H1 (cell line): ENCODE measurements at regions not wholly inside any gene's neighbourhood (a gene's known extent, or its start where the extent isn't known, plus 50 kb on each side); places are given as distances from the start of the nearest gene placed in this dataset.

Source experiments
- CTCF ChIA-PET: fragments of 300-600 bp; sonication (Branson Sonifier 250); formaldehyde crosslinking; loops from one replicate; lab custom pipeline; 2021; ENCODE audit not compliant: partially characterized antibody; lab: Charles Lee
- POLR2A ChIA-PET: fragments of 300-600 bp; sonication (Branson Sonifier 250); formaldehyde crosslinking; loops from one replicate; lab custom pipeline; 2021; ENCODE audit warnings: inconsistent platforms; ENCODE audit not compliant: partially characterized antibody; lab: Charles Lee
- DNase-seq, 2 experiments: peaks; one replicate each; pipeline versions ENCODE4 v3.0.0 to v3.0.0-alpha.2; 2010 to 2022; ENCODE audit warnings: low spot score in 2 of 2, low read depth in 1 of 2, mixed read lengths in 1 of 2
- FAIRE-seq: peaks from 2 replicates; lab custom pipeline; 2011; peaks lifted over from hg19 to GRCh38; lab: Jason Lieb, UNC
- H2AFZ ChIP-seq: 2 replicates; pipeline ENCODE4 v1.8.1; 2012; ENCODE audit warnings: low read length, inconsistent platforms
- H2AK5ac ChIP-seq: 2 replicates; pipeline ENCODE4 v1.6.1; 2013; ENCODE audit warnings: low read depth, low read length
- H2BK120ac ChIP-seq: replicated peaks from 2 replicates; pipeline ENCODE3; 2013; ENCODE audit warnings: low read depth, low read length, inconsistent platforms
- H2BK12ac ChIP-seq: 2 replicates; pipeline ENCODE4 v1.6.1; 2013; ENCODE audit warnings: low read depth, low read length
- H2BK15ac ChIP-seq: 2 replicates; pipeline ENCODE4 v1.6.1; 2013; ENCODE audit warnings: low read length
- H2BK20ac ChIP-seq: 2 replicates; pipeline ENCODE4 v1.6.1; 2013; ENCODE audit warnings: low read length
- H2BK5ac ChIP-seq: 2 replicates; pipeline ENCODE4 v1.6.1; 2013; ENCODE audit warnings: low read depth, low read length
- H3K14ac ChIP-seq: 2 replicates; pipeline ENCODE4 v1.6.1; 2013; ENCODE audit warnings: inconsistent platforms; ENCODE audit not compliant: insufficient read length
- H3K18ac ChIP-seq: 2 replicates; pipeline ENCODE4 v1.6.1; 2013; ENCODE audit warnings: low read length; ENCODE audit errors: extremely low read depth
- H3K23ac ChIP-seq: 2 replicates; pipeline ENCODE4 v1.6.1; 2013; ENCODE audit warnings: inconsistent platforms; ENCODE audit not compliant: insufficient read length
- H3K23me2 ChIP-seq: 2 replicates; pipeline ENCODE4 v1.6.1; 2013; ENCODE audit warnings: low read depth, low read length
- H3K27ac ChIP-seq: 2 replicates; pipeline ENCODE4 v1.6.1; 2011; ENCODE audit warnings: low read depth, low read length, inconsistent platforms
- H3K27me3 ChIP-seq, 4 experiments: replicated peaks in 1 of 4; 1 replicate in 1 of 4; 2 replicates in 3 of 4; pipeline versions ENCODE4 v1.6.1 to v1.8.1; 2011 to 2013; ENCODE audit warnings: low read length in 3 of 4, mild to moderate bottlenecking in 3 of 4, inconsistent platforms in 2 of 4, mixed read lengths in 2 of 4, moderate library complexity in 1 of 4; ENCODE audit not compliant: control insufficient read depth in 3 of 4, insufficient read depth in 3 of 4; ENCODE audit errors: extremely low read depth in 1 of 4
- H3K36me3 ChIP-seq, 4 experiments: 2 replicates each; pipeline versions ENCODE4 v1.6.1 to v1.8.1; 2011 to 2013; ENCODE audit warnings: mild to moderate bottlenecking in 4 of 4, low read length in 3 of 4, moderate library complexity in 2 of 4, control low read depth in 1 of 4, inconsistent platforms in 1 of 4; ENCODE audit not compliant: insufficient read depth in 4 of 4, control insufficient read depth in 2 of 4
- H3K4ac ChIP-seq: replicated peaks from 2 replicates; pipeline ENCODE3; 2013; ENCODE audit warnings: low read length, low read depth, mixed read lengths, inconsistent platforms; ENCODE audit not compliant: insufficient read length
- H3K4me1 ChIP-seq, 4 experiments: replicated peaks in 1 of 4; 1 replicate in 1 of 4; 2 replicates in 3 of 4; pipeline versions ENCODE4 v1.6.1 to v1.8.1; 2011 to 2013; ENCODE audit warnings: low read length in 3 of 4, inconsistent platforms in 2 of 4, mixed read lengths in 1 of 4; ENCODE audit not compliant: insufficient read depth in 4 of 4, control insufficient read depth in 3 of 4
- H3K4me2 ChIP-seq, 2 experiments: 2 replicates each; pipeline versions ENCODE4 v1.6.1 to v1.8.1; 2011 to 2013; ENCODE audit warnings: low read depth in 2 of 2, low read length in 2 of 2, control low read depth in 1 of 2, inconsistent platforms in 1 of 2, mild to moderate bottlenecking in 1 of 2; ENCODE audit not compliant: insufficient read depth in 1 of 2
- H3K4me3 ChIP-seq, 4 experiments: fragments of 200-600, 300-600 bp in 1 of 4; sonication (generic), shearing (Covaris generic), sonication (Bioruptor Twin) in 1 of 4; 2 replicates each; pipeline versions ENCODE4 v1.5.1 to v1.8.1; 2011 to 2016; ENCODE audit warnings: low read length in 4 of 4, low read depth in 3 of 4, control low read depth in 2 of 4, inconsistent platforms in 2 of 4, mild to moderate bottlenecking in 2 of 4, mixed read lengths in 1 of 4, moderate library complexity in 1 of 4; ENCODE audit not compliant: insufficient read depth in 2 of 4; ENCODE audit errors: extremely low read depth in 1 of 4
- H3K56ac ChIP-seq: replicated peaks from 2 replicates; pipeline ENCODE3; 2013; ENCODE audit warnings: low read depth, mild to moderate bottlenecking, mixed read lengths, low read length, inconsistent platforms; ENCODE audit not compliant: insufficient read length
- H3K79me1 ChIP-seq: 2 replicates; pipeline ENCODE4 v1.6.1; 2013; ENCODE audit warnings: low read depth, low read length, control low read depth
- H3K79me2 ChIP-seq, 2 experiments: 2 replicates each; pipeline versions ENCODE4 v1.6.1 to v1.8.1; 2012 to 2013; ENCODE audit warnings: low read length in 2 of 2, mild to moderate bottlenecking in 2 of 2, inconsistent platforms in 1 of 2; ENCODE audit not compliant: insufficient read depth in 2 of 2, control insufficient read depth in 1 of 2
- H3K9ac ChIP-seq, 4 experiments: replicated peaks in 1 of 4; 1 replicate in 1 of 4; 2 replicates in 3 of 4; pipeline versions ENCODE4 v1.6.1 to v1.8.1; 2011 to 2013; ENCODE audit warnings: low read depth in 3 of 4, low read length in 3 of 4, control low read depth in 2 of 4, mild to moderate bottlenecking in 2 of 4, moderate library complexity in 2 of 4, inconsistent platforms in 1 of 4; ENCODE audit errors: extremely low read depth in 1 of 4
- H3K9me3 ChIP-seq, 2 experiments: 2 replicates each; pipeline versions ENCODE4 v1.6.1 to v1.8.1; 2012 to 2013; ENCODE audit warnings: mild to moderate bottlenecking in 2 of 2, moderate library complexity in 2 of 2, control low read depth in 1 of 2, inconsistent platforms in 1 of 2, low read depth in 1 of 2, low read length in 1 of 2, mixed read lengths in 1 of 2; ENCODE audit not compliant: insufficient read depth in 2 of 2
- H4K20me1 ChIP-seq, 2 experiments: replicated peaks in 1 of 2; 2 replicates each; pipeline versions ENCODE3 to v1.8.1; 2011 to 2013; ENCODE audit warnings: inconsistent platforms in 2 of 2, low read length in 2 of 2, mild to moderate bottlenecking in 1 of 2; ENCODE audit not compliant: insufficient read depth in 2 of 2, control insufficient read depth in 1 of 2
- H4K5ac ChIP-seq: 2 replicates; pipeline ENCODE4 v1.6.1; 2013; ENCODE audit warnings: low read length, low read depth, mixed read lengths, inconsistent platforms; ENCODE audit not compliant: insufficient read length
- H4K8ac ChIP-seq: 2 replicates; pipeline ENCODE4 v1.8.0; 2013; ENCODE audit warnings: mild to moderate bottlenecking, moderate library complexity, low read length, inconsistent platforms; ENCODE audit not compliant: insufficient read depth; ENCODE audit errors: extremely low read depth
- H4K91ac ChIP-seq: replicated peaks from 2 replicates; pipeline ENCODE3; 2013; ENCODE audit warnings: low read length, mixed read lengths, inconsistent platforms; ENCODE audit not compliant: insufficient read length
- BCL11A ChIP-seq, 2 experiments: IDR thresholded peaks; one replicate each; pipeline ENCODE4 v1.6.1; 2011; ENCODE audit warnings: low read depth in 2 of 2, low read length in 2 of 2, mild to moderate bottlenecking in 2 of 2
- GTF2F1 ChIP-seq: IDR thresholded peaks from 2 replicates; pipeline ENCODE4 v1.6.1; 2012; ENCODE audit warnings: low read depth, low read length, improper control_type of control experiment, borderline replicate concordance
- KDM1A ChIP-seq: fragments of 200-600, 300-600 bp; sonication (generic); IDR thresholded peaks from 2 replicates; pipeline ENCODE4 v1.7.1; 2016; ENCODE audit warnings: mild to moderate bottlenecking, low read length, borderline replicate concordance
- RBBP5 ChIP-seq: IDR thresholded peaks from 2 replicates; pipeline ENCODE4 v1.7.1; 2012; ENCODE audit warnings: low read depth, mild to moderate bottlenecking, inconsistent platforms, low read length, moderate library complexity, borderline replicate concordance
- SIN3A ChIP-seq, 2 experiments: IDR thresholded peaks in 1 of 2; conservative IDR thresholded peaks in 1 of 2; 2 replicates each; pipeline ENCODE4 v1.6.1; 2011 to 2012; ENCODE audit warnings: low read length in 2 of 2, improper control_type of control experiment in 1 of 2, low read depth in 1 of 2, mild to moderate bottlenecking in 1 of 2
- SUZ12 ChIP-seq: fragments of 200-600 bp; sonication (generic); IDR thresholded peaks from 2 replicates; pipeline ENCODE4 v1.6.1; 2012; ENCODE audit warnings: mild to moderate bottlenecking, inconsistent platforms, low read length, moderate library complexity, mixed read lengths
- TAF1 ChIP-seq: IDR thresholded peaks from 2 replicates; pipeline ENCODE4 v1.6.1; 2011; ENCODE audit warnings: mild to moderate bottlenecking, low read depth, low read length
- WGBS, 2 experiments: shearing (Covaris generic) in 1 of 2; methylation state at CpG; one replicate each; pipeline versions ENCODE4 v1.1.6 to v1.1.7; 2013 to 2015; ENCODE audit warnings: low lambda C conversion rate in 2 of 2, mixed read lengths in 2 of 2, inconsistent platforms in 1 of 2, low coverage in 1 of 2, missing lambda C conversion rate in 1 of 2; ENCODE audit not compliant: insufficient replicate concordance in 2 of 2, insufficient coverage in 1 of 2, insufficient read length in 1 of 2; ENCODE audit errors: extremely low coverage in 1 of 2, missing lambda C conversion rate in 1 of 2; 5-methylcytosine and 5-hydroxymethylcytosine counted together

GRCh38 chrX:10073671-10074070 is 83.1 kb upstream of the CLCN4 start:
- H3K36me3 ChIP-seq = peaks cover 0 to 5% (median 2%) of the 10 kb centered on the region in 4 experiments; a peak in 4 of 8 replicates
- H3K4me3 ChIP-seq = no peak overlapping the region
- no peak overlapping the region for H3K9ac ChIP-seq
- H3K4me1 ChIP-seq = 0 out of 7 replicates have a peak, but pooled peaks cover 0 to 3% (median 0%) of the 10 kb centered on the region in 4 experiments
- H3K27me3 ChIP-seq = no peaks in the 10 kb centered on the region
- H3K79me2 ChIP-seq = no peaks in the 10 kb centered on the region
- no peak overlapping the region for H2AFZ ChIP-seq
- no peaks in the 10 kb centered on the region for H4K20me1 ChIP-seq
- H3K23me2 ChIP-seq = no peaks in the 10 kb centered on the region
- H3K56ac ChIP-seq = no peak overlapping the region
- ChIA-PET POLR2A (no interaction called here), CTCF (interaction anchor here (0.6 to 1.0 kb wide), 3 partner anchors 79 to 594 kb away, joined by 3 to 5 read pairs (median 4); no protein-coding TSS in a partner anchor)
- no peak overlapping the region for H3K4ac ChIP-seq
- no peaks in the 10 kb centered on the region for H3K79me1 ChIP-seq
- no peak overlapping the region for H3K4me2 ChIP-seq
- no peak overlapping the region for H2AK5ac ChIP-seq
- no peak for TF ChIP-seq GTF2F1
- TF ChIP-seq SUZ12 = no peak
- TF ChIP-seq SIN3A (conservative IDR thresholded peaks at IDR 0.05 in 1 of 2, IDR thresholded peaks at IDR 0.05 in 1 of 2; ENCODE audit: low read depth in 1 of 2, low read length in 2 of 2) = no peak
- TF ChIP-seq TAF1 = no peak
- no peak for TF ChIP-seq RBBP5
- no peak for TF ChIP-seq BCL11A (IDR thresholded peaks at IDR 0.05; ENCODE audit: low read depth in 2 of 2, low read length in 2 of 2)
- no peak for TF ChIP-seq KDM1A
- TF ChIP-seq, all 59 proteins: peak for 0
- no peak overlapping the region for H2BK15ac ChIP-seq
- no peak overlapping the region for H3K14ac ChIP-seq
- no peak overlapping the region for H2BK120ac ChIP-seq
- no peak overlapping the region for H4K91ac ChIP-seq
- no peak overlapping the region for H3K18ac ChIP-seq
- H2BK12ac ChIP-seq = no peak overlapping the region
- H3K23ac ChIP-seq = no peak overlapping the region
- no peak overlapping the region for H2BK20ac ChIP-seq
- no peak overlapping the region for H2BK5ac ChIP-seq
- no peak overlapping the region for H3K27ac ChIP-seq
- WGBS, 2 experiments = 83% methylated on average over 1 of the region's 1 CpG; no CpG with 5 or more reads in 1 of the 2 experiments
- no peak for FAIRE-seq
- H4K8ac ChIP-seq = no peak overlapping the region
- no peak for DNase-seq
- H3K9me3 ChIP-seq = no peaks in the 10 kb centered on the region
- H4K5ac ChIP-seq = no peak overlapping the region
